WTC11 (cell line): ENCODE measurements at regions not wholly inside any gene's neighbourhood (a gene's known extent, or its start where the extent isn't known, plus 50 kb on each side); places are given as distances from the start of the nearest gene placed in this dataset.

ENCODE experiments used
- ATAC-seq: fragments of 200-7000 bp; cut with Tn5 transposase; 2 replicates; pipeline ENCODE4 v1.10.0; 2021; ENCODE audit warnings: mild to moderate bottlenecking, moderate library complexity
- CTCF ChIA-PET: fragments of 300-600 bp; sonication (Branson Sonifier 250); formaldehyde crosslinking; loops from one replicate; lab custom pipeline; 2021; ENCODE audit warnings: antibody characterized with exemption; lab: Charles Lee
- POLR2A ChIA-PET: fragments of 350-600 bp; sonication (Branson Sonifier 250); formaldehyde crosslinking; loops from one replicate; lab custom pipeline; 2021; ENCODE audit warnings: antibody characterized with exemption; lab: Charles Lee
- DNase-seq: peaks from one replicate; pipeline ENCODE4 v3.0.0; 2021; ENCODE audit warnings: low spot score
- H3K27ac Mint-ChIP-seq: 2 replicates; pipeline ENCODE4 v1.8.0; 2021; ENCODE audit warnings: mixed read lengths
- H3K27me3 Mint-ChIP-seq: 2 replicates; pipeline ENCODE4 v1.8.0; 2021; ENCODE audit warnings: low read depth, mild to moderate bottlenecking, moderate library complexity, mixed read lengths
- H3K36me3 Mint-ChIP-seq: 2 replicates; pipeline ENCODE4 v1.8.0; 2021; ENCODE audit warnings: mixed read lengths
- H3K4me1 Mint-ChIP-seq: 2 replicates; pipeline ENCODE4 v1.8.0; 2022; ENCODE audit warnings: mixed read lengths
- H3K4me3 Mint-ChIP-seq: 2 replicates; pipeline ENCODE4 v1.8.0; 2021; ENCODE audit warnings: mild to moderate bottlenecking, moderate library complexity, mixed read lengths
- H3K9me3 Mint-ChIP-seq: 2 replicates; pipeline ENCODE4 v1.8.0; 2021; ENCODE audit warnings: mixed read lengths
- AR ChIP-seq: fragments of 250-450 bp; sonication (Bioruptor Pico); IDR thresholded peaks from 2 replicates; pipeline ENCODE4 v1.9.0; 2021; ENCODE audit warnings: mild to moderate bottlenecking
- ATF3 ChIP-seq: sonication (generic); formaldehyde crosslinking; conservative IDR thresholded peaks from 2 replicates; pipeline ENCODE4 v1.8.1; 2022; ENCODE audit warnings: mild to moderate bottlenecking, missing genetic modification reagents
- CREB1 ChIP-seq: sonication (generic); formaldehyde crosslinking; IDR thresholded peaks from 2 replicates; pipeline ENCODE4 v1.8.0; 2023; ENCODE audit warnings: mild to moderate bottlenecking, missing genetic modification reagents
- ELF4 ChIP-seq: sonication (generic); formaldehyde crosslinking; IDR thresholded peaks from 2 replicates; pipeline ENCODE4 v1.8.1; 2022; ENCODE audit warnings: low read depth, mild to moderate bottlenecking, moderate library complexity, missing genetic modification reagents
- FOXK1 ChIP-seq: sonication (generic); formaldehyde crosslinking; IDR thresholded peaks from 2 replicates; pipeline ENCODE4 v1.8.0; 2022; ENCODE audit warnings: mild to moderate bottlenecking, moderate library complexity, missing genetic modification reagents
- GRHL2 ChIP-seq: fragments of 250-450 bp; sonication (Bioruptor Pico); IDR thresholded peaks from 2 replicates; pipeline ENCODE4 v1.8.0; 2022; ENCODE audit warnings: mild to moderate bottlenecking, moderate library complexity; ENCODE audit not compliant: insufficient replicate concordance, severe bottlenecking
- KAT7 ChIP-seq: sonication (generic); formaldehyde crosslinking; IDR thresholded peaks from 2 replicates; pipeline ENCODE4 v1.8.1; 2023; ENCODE audit warnings: missing genetic modification reagents, mild to moderate bottlenecking, borderline replicate concordance
- MAX ChIP-seq: sonication (generic); formaldehyde crosslinking; IDR thresholded peaks from 2 replicates; pipeline ENCODE4 v1.8.0; 2022; ENCODE audit warnings: mild to moderate bottlenecking, missing genetic modification reagents
- NR1H2 ChIP-seq: sonication (generic); formaldehyde crosslinking; IDR thresholded peaks from 2 replicates; pipeline ENCODE4 v1.9.0; 2021; ENCODE audit warnings: mild to moderate bottlenecking, moderate library complexity, missing genetic modification reagents
- PRRX2 ChIP-seq: fragments of 250-450 bp; sonication (Bioruptor Pico); IDR thresholded peaks from 2 replicates; pipeline ENCODE4 v1.8.0; 2021; ENCODE audit warnings: mild to moderate bottlenecking
- RELA ChIP-seq: sonication (generic); formaldehyde crosslinking; IDR thresholded peaks from 2 replicates; pipeline ENCODE4 v1.8.1; 2022; ENCODE audit warnings: missing genetic modification reagents, mild to moderate bottlenecking, borderline replicate concordance
- TP53 ChIP-seq: sonication (generic); formaldehyde crosslinking; IDR thresholded peaks from 2 replicates; pipeline ENCODE4 v1.8.1; 2023; ENCODE audit warnings: mild to moderate bottlenecking, missing genetic modification reagents
- ZNF423 ChIP-seq: fragments of 250-450 bp; sonication (Bioruptor Pico); IDR thresholded peaks from 2 replicates; pipeline ENCODE4 v2.1.2; 2022; ENCODE audit warnings: mild to moderate bottlenecking, moderate library complexity
- TF ChIP-seq, protein P1 (sequence below): fragments of 250-450 bp; sonication (Bioruptor Pico); conservative IDR thresholded peaks from 2 replicates; pipeline ENCODE4 v1.9.0; 2021; ENCODE audit warnings: mild to moderate bottlenecking
- TF ChIP-seq, protein P2 (sequence below): sonication (generic); formaldehyde crosslinking; IDR thresholded peaks from 2 replicates; pipeline ENCODE4 v1.8.0; 2023; ENCODE audit warnings: missing genetic modification reagents
- TF ChIP-seq, protein P3 (sequence below): sonication (generic); formaldehyde crosslinking; IDR thresholded peaks from 2 replicates; pipeline ENCODE4 v1.8.1; 2023; ENCODE audit warnings: mild to moderate bottlenecking, missing genetic modification reagents, moderate library complexity
- TF ChIP-seq, protein P4 (sequence below): fragments of 250-450 bp; sonication (Bioruptor Pico); IDR thresholded peaks from 2 replicates; pipeline ENCODE4 v1.9.0; 2021; ENCODE audit warnings: mild to moderate bottlenecking
- TF ChIP-seq, protein P5 (sequence below): fragments of 200-600 bp; IDR thresholded peaks from 2 replicates; pipeline ENCODE4 v1.8.0; 2022; ENCODE audit warnings: antibody characterized with exemption
- TF ChIP-seq, protein P6 (sequence below): sonication (generic); formaldehyde crosslinking; IDR thresholded peaks from 2 replicates; pipeline ENCODE4 v1.8.1; 2022; ENCODE audit warnings: mild to moderate bottlenecking, moderate library complexity, missing genetic modification reagents

DNA sequence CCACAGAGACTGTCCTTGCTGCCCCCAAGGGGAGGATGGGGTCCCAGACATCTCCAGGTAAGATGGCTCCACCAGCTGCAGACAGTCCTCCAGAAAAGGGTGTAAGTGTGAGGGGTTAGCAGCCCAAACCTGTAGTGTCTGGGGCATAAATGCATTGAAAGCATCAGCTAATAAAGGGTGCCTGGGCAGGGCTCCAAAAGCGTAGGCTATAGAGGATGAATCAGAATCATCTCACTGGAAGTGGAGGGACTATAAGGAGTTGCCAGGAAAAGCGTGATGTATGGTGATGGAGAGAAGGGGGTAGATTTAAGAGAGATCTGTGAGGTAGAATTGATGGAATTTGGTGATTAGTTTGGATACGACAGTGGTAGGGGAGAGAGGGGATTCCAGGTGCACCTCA lies 79.9 kb upstream of the ONECUT1 start:
- Mint-ChIP-seq H3K9me3 (peaks cover 7% of the 10 kb centered on the region), H3K4me3 (no peak overlapping the region), H3K27me3 (peaks cover 41% of the 10 kb centered on the region), H3K27ac (no peak overlapping the region), H3K4me1 (peaks cover 9% of the 10 kb centered on the region), H3K36me3 (peaks cover 5% of the 10 kb centered on the region)
- TF ChIP-seq, protein P1, sequence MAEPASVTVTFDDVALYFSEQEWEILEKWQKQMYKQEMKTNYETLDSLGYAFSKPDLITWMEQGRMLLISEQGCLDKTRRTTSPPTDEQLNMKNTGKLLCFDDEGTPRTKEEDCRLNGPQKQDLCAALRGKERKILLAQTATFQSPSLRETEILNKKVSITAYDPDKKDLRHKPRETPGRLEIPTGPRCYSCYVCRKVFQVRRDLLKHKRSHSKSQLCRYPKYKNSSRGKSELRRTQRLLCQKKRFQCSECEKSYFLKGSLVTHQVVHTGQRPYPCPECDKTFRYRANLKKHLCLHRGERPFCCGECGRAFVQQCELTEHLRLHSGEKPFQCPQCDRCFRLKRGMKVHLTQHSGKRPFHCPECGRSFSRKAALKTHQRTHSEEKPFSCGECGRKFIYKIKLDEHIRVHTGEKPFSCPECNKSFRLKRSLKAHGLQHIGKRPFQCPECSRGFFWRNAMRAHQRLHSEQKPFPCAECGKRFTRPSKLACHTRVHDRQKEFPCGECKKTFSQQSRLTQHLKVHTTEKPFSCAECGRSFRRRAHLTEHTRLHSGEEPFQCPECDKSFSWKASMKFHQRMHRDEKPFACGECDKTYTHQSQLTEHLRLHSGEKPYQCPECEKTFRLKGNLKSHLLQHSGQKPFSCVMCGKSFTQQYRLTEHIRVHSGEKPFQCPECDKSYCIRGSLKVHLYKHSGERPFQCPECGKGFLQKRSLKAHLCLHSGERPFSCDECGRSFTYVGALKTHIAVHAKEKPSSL (CRISPR knock-in tag) = no peak
- TF ChIP-seq GRHL2 (CRISPR knock-in tag) (no peak), ELF4 (CRISPR knock-in tag) (no peak), CREB1 (CRISPR knock-in tag) (no peak), ATF3 (CRISPR knock-in tag) (no peak), MAX (CRISPR knock-in tag) (no peak), AR (CRISPR knock-in tag) (no peak), FOXK1 (CRISPR knock-in tag) (no peak), PRRX2 (no peak), ZNF423 (CRISPR knock-in tag) (no peak), NR1H2 (no peak)
- TF ChIP-seq, protein P2, sequence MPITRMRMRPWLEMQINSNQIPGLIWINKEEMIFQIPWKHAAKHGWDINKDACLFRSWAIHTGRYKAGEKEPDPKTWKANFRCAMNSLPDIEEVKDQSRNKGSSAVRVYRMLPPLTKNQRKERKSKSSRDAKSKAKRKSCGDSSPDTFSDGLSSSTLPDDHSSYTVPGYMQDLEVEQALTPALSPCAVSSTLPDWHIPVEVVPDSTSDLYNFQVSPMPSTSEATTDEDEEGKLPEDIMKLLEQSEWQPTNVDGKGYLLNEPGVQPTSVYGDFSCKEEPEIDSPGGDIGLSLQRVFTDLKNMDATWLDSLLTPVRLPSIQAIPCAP (CRISPR knock-in tag) = no peak
- TF ChIP-seq, protein P3, sequence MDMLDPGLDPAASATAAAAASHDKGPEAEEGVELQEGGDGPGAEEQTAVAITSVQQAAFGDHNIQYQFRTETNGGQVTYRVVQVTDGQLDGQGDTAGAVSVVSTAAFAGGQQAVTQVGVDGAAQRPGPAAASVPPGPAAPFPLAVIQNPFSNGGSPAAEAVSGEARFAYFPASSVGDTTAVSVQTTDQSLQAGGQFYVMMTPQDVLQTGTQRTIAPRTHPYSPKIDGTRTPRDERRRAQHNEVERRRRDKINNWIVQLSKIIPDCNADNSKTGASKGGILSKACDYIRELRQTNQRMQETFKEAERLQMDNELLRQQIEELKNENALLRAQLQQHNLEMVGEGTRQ = no peak
- TF ChIP-seq, protein P4, sequence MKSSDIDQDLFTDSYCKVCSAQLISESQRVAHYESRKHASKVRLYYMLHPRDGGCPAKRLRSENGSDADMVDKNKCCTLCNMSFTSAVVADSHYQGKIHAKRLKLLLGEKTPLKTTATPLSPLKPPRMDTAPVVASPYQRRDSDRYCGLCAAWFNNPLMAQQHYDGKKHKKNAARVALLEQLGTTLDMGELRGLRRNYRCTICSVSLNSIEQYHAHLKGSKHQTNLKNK (CRISPR knock-in tag) = no peak
- TF ChIP-seq, protein P5, sequence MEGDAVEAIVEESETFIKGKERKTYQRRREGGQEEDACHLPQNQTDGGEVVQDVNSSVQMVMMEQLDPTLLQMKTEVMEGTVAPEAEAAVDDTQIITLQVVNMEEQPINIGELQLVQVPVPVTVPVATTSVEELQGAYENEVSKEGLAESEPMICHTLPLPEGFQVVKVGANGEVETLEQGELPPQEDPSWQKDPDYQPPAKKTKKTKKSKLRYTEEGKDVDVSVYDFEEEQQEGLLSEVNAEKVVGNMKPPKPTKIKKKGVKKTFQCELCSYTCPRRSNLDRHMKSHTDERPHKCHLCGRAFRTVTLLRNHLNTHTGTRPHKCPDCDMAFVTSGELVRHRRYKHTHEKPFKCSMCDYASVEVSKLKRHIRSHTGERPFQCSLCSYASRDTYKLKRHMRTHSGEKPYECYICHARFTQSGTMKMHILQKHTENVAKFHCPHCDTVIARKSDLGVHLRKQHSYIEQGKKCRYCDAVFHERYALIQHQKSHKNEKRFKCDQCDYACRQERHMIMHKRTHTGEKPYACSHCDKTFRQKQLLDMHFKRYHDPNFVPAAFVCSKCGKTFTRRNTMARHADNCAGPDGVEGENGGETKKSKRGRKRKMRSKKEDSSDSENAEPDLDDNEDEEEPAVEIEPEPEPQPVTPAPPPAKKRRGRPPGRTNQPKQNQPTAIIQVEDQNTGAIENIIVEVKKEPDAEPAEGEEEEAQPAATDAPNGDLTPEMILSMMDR = no peak
- DNase-seq = no peak
- ChIA-PET POLR2A (no interaction called here), CTCF (no interaction called here)
- no peak for ATAC-seq

DNA sequence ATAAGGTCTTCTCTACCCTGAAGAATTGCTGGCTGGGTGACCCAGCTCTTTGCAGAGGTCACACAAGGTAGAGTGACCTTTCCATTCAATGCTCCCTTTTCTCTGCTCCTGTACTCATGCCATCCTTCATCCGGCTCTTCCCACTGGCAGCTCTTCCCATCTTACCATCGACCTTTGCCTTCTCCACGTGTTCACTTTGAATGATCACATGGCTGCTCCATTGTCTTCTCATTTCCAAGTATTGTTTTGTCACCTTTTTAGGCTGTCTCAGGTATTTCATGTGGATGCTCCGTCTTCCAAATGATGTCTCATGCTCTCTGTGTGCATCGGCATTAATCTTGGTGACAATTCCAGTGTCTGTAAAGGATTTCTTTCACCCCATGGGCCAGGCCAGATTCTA lies 76.6 kb upstream of the ONECUT1 start:
- CTCF ChIA-PET = no interaction called here
- H3K27me3 Mint-ChIP-seq = peaks cover 41% of the 10 kb centered on the region
- TF ChIP-seq, protein P1 (CRISPR knock-in tag) = no peak
- TF ChIP-seq, protein P6, sequence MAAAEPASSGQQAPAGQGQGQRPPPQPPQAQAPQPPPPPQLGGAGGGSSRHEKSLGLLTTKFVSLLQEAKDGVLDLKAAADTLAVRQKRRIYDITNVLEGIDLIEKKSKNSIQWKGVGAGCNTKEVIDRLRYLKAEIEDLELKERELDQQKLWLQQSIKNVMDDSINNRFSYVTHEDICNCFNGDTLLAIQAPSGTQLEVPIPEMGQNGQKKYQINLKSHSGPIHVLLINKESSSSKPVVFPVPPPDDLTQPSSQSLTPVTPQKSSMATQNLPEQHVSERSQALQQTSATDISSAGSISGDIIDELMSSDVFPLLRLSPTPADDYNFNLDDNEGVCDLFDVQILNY (CRISPR knock-in tag) = no peak
- TF ChIP-seq RELA (CRISPR knock-in tag) = no peak
- TF ChIP-seq GRHL2 (CRISPR knock-in tag) = no peak
- TF ChIP-seq CREB1 (CRISPR knock-in tag) = no peak
- TF ChIP-seq KAT7 (CRISPR knock-in tag) = no peak
- TF ChIP-seq TP53 = no peak

More for the DNA sequence above, 76.6 kb upstream of the ONECUT1 start:
- H3K9me3 Mint-ChIP-seq = peaks cover 11% of the 10 kb centered on the region
- H3K4me3 Mint-ChIP-seq = no peak overlapping the region
- H3K36me3 Mint-ChIP-seq = peaks cover 5% of the 10 kb centered on the region
- ATAC-seq = no peak
- H3K27ac Mint-ChIP-seq = no peak overlapping the region
- POLR2A ChIA-PET = no interaction called here
- DNase-seq = no peak
- peaks cover 17% of the 10 kb centered on the region for H3K4me1 Mint-ChIP-seq
